Kidney (tissue), 13 donors: ENCODE measurements at regions not wholly inside any gene's neighbourhood (a gene's known extent, or its start where the extent isn't known, plus 50 kb on each side); places are given as distances from the start of the nearest gene placed in this dataset.

Experiments used
- DNase-seq, 5 donors: peaks; one replicate each; pipeline ENCODE4 v3.0.0-alpha.2; 2013 to 2020
- FAIRE-seq: peaks from 2 replicates; lab custom pipeline; 2012; peaks lifted over from hg19 to GRCh38; lab: Jason Lieb, UNC
- H3K27ac ChIP-seq, 2 donors: one replicate each; pipeline ENCODE4 v1.7.0; 2013; ENCODE audit warnings: low read depth in 2 of 2, low read length in 2 of 2, inconsistent platforms in 1 of 2
- H3K27me3 ChIP-seq: one replicate; pipeline ENCODE4 v1.7.1; 2013; ENCODE audit warnings: low read length, inconsistent platforms; ENCODE audit not compliant: control insufficient read depth, insufficient read depth
- H3K36me3 ChIP-seq, 3 donors: one replicate each; pipeline versions ENCODE4 v1.7.0 to v1.7.1; 2013; ENCODE audit warnings: low read length in 3 of 3, control low read depth in 1 of 3, inconsistent platforms in 1 of 3; ENCODE audit not compliant: insufficient read depth in 3 of 3, control insufficient read depth in 2 of 3
- H3K4me1 ChIP-seq, 3 donors: one replicate each; pipeline versions ENCODE4 v1.7.0 to v1.7.1; 2013; ENCODE audit warnings: low read length in 3 of 3, inconsistent platforms in 1 of 3, low read depth in 1 of 3; ENCODE audit not compliant: control insufficient read depth in 2 of 3, insufficient read depth in 2 of 3
- H3K4me3 ChIP-seq, 3 donors: one replicate each; pipeline versions ENCODE4 v1.7.0 to v1.8.1; 2013; ENCODE audit warnings: low read length in 3 of 3, control low read depth in 1 of 3, inconsistent platforms in 1 of 3
- H3K9ac ChIP-seq, 3 donors: one replicate each; pipeline versions ENCODE4 v1.7.0 to v1.7.1; 2013; ENCODE audit warnings: low read length in 3 of 3, control low read depth in 1 of 3, inconsistent platforms in 1 of 3
- H3K9me3 ChIP-seq, 3 donors: one replicate each; pipeline versions ENCODE4 v1.7.0 to v1.7.1; 2013; ENCODE audit warnings: low read length in 3 of 3, control low read depth in 1 of 3, inconsistent platforms in 1 of 3; ENCODE audit not compliant: control insufficient read depth in 2 of 3, insufficient read depth in 1 of 3
- CTCF ChIP-seq: IDR thresholded peaks from 3 replicates; pipeline ENCODE4 v1.5.1; 2012; ENCODE audit warnings: mild to moderate bottlenecking, moderate library complexity, borderline replicate concordance; ENCODE audit not compliant: insufficient read depth; ENCODE audit errors: extremely low read depth
- intact Hi-C: fragments of 100-400 bp; cut with DNase I; formaldehyde crosslinking; loops from one replicate; pipeline ENCODE4 v1.11.1; 2022
- donor health status: control.
- donor health status: control.
- donor health status: control.
- donor health status: control.
- donor health status: control.
- donor health status: DM: yes; HTN: yes; CAD: no.
- donor health status: Normal renal cell carcinoma (clear cell type).

GRCh38 chr7:22572937-22573336 lies 72.9 kb upstream of the STEAP1B start:
- TF ChIP-seq CTCF, result no peak
- intact Hi-C loops, result no loop called here
- no peak for FAIRE-seq
- Histone ChIP-seq H3K36me3 (no peaks in the 10 kb centered on the region), H3K4me3 (no peak overlapping the region), H3K27ac (no peak overlapping the region), H3K27me3 (no peaks in the 10 kb centered on the region), H3K4me1 (peaks cover 2 to 8% (median 8%) of the 10 kb centered on the region in 3 donors), H3K9me3 (no peaks in the 10 kb centered on the region), H3K9ac (no peak overlapping the region)
- DNase-seq, result no peak

GRCh38 chr7:22572292-22572691 lies 72.3 kb upstream of the STEAP1B start:
- H3K9ac ChIP-seq, result no peak overlapping the region
- no peak for TF ChIP-seq CTCF
- no peak for FAIRE-seq
- DNase-seq, result no peak
- peaks cover 0 to 7% (median 5%) of the 10 kb centered on the region in 3 donors for H3K4me1 ChIP-seq
- H3K27ac ChIP-seq, result no peak overlapping the region
- no peaks in the 10 kb centered on the region for H3K27me3 ChIP-seq
- no peak overlapping the region for H3K4me3 ChIP-seq
- no peaks in the 10 kb centered on the region for H3K36me3 ChIP-seq
- no peaks in the 10 kb centered on the region for H3K9me3 ChIP-seq
- intact Hi-C loops, result no loop called here

GRCh38 chr7:22571766-22572165 lies 71.8 kb upstream of the STEAP1B start:
- intact Hi-C loops, result no loop called here
- DNase-seq (no peak), FAIRE-seq (no peak)
- H3K4me1 ChIP-seq, result peaks cover 0 to 2% (median 1%) of the 10 kb centered on the region in 3 donors
- no peak for TF ChIP-seq CTCF
- H3K27me3 ChIP-seq, result no peaks in the 10 kb centered on the region
- H3K4me3 ChIP-seq, result no peak overlapping the region
- no peak overlapping the region for H3K27ac ChIP-seq
- no peak overlapping the region for H3K9ac ChIP-seq
- no peaks in the 10 kb centered on the region for H3K9me3 ChIP-seq
- H3K36me3 ChIP-seq, result no peaks in the 10 kb centered on the region
